ENCODE measurements at regions not wholly inside any gene's neighbourhood (a gene's known extent, or its start where the extent isn't known, plus 50 kb on each side); places are given as distances from the start of the nearest gene placed in this dataset.

DNA sequence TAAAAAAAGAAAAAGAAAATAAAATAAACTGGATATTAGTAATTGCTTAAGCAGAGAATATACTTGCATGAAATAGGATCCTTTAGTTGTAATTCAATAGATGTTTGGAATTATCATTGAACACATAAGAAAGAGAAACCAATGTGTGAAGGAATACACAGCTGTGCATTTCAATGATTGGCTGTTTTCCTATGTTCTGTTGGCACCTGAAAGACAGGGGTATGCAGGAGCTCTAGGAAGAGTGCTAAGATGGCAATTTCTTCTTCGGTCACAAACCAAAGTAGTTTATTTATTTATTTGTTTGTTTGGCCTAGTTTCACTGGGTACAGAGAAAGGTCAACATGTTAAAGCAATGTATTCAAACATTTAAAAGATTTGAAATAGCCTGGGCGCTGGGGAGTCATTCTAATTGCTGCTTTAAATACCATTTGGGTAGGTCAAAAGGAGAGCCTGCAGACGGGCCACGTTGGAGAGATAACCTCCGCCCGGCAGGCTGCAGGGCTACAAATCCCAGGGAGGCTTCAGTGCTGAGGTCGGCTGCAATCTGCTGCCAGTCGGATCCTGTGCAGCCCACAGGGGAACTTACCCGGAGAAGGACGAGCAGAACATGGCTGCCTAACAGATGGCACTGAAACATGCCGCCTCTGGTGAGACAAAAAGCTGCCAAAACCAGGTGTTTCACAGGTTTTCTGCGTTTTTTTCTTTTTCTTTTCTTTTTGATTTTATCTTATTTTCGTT, 154.2 kb upstream of the TYRP1 start:
- TF ChIP-seq, protein P1, sequence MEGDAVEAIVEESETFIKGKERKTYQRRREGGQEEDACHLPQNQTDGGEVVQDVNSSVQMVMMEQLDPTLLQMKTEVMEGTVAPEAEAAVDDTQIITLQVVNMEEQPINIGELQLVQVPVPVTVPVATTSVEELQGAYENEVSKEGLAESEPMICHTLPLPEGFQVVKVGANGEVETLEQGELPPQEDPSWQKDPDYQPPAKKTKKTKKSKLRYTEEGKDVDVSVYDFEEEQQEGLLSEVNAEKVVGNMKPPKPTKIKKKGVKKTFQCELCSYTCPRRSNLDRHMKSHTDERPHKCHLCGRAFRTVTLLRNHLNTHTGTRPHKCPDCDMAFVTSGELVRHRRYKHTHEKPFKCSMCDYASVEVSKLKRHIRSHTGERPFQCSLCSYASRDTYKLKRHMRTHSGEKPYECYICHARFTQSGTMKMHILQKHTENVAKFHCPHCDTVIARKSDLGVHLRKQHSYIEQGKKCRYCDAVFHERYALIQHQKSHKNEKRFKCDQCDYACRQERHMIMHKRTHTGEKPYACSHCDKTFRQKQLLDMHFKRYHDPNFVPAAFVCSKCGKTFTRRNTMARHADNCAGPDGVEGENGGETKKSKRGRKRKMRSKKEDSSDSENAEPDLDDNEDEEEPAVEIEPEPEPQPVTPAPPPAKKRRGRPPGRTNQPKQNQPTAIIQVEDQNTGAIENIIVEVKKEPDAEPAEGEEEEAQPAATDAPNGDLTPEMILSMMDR (IDR thresholded peaks at IDR 0.05) = no peak
- TF ChIP-seq POLR2A (IDR thresholded peaks at IDR 0.05) = no peak
